NCI-H2029 treated with DMSO at 0.1 percent for 48 hours (cell line): ENCODE measurements at regions not wholly inside any gene's neighbourhood (a gene's known extent, or its start where the extent isn't known, plus 50 kb on each side); places are given as distances from the start of the nearest gene placed in this dataset.

ENCODE experiments used
- DNase-seq: peaks from one replicate; lab custom pipeline; 2025; lab: John Stamatoyannopoulos, UW

GRCh38 chr1:223487887-223488259 lies 94.7 kb downstream of the CCDC185 start:
- DNase-seq: peak; percentile 42

DNA sequence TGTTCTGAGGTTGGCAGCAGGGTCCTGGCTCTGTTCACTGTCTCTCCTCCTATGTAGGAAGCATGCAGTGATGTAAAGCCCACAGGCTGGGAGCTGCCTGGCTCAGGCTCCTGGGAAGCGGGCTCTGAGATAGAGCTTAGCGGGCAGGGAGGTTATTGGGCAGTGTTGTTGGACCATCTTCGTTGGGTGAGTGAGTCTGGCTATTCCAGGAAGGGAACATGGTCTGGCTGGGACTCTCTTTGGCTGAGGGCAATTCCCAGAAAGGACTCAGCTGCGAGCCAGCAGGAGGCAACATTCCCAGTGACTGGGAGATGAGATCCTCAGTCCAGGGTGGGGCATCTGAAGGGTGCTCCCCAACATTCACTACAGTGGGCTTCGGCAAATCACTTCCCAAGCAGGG lies 96.2 kb downstream of the CCDC185 start:
- DNase-seq: no peak

DNA sequence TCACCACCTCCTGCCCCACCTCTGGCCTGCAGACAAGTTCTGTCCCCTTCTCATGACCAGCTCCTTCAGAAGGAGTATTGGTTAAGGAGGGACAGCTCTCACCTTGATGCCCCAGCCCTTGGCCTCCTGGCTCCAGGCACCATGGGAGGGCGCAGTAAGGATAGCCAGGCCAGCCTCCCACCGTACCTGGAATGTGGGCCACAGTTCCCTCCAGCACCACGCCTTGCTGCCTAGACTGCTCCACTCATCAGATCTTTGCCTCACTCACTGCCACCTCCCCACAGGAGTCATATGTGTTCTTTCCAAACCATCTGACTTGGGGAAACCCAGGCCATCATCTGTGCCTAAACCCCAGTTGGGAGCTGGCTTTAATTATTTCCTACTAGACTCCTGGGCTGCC lies 97.0 kb downstream of the CCDC185 start:
- DNase-seq: no peak
